ENCODE measurements at regions not wholly inside any gene's neighbourhood (a gene's known extent, or its start where the extent isn't known, plus 50 kb on each side); places are given as distances from the start of the nearest gene placed in this dataset.
A peak's percentile ranks its signal among the peaks of the same experiment; 100 is the strongest.

- Histone ChIP-seq H3K9ac (replicated peaks in 1 of 4; ENCODE audit: extremely low read depth in 1 of 4, low read depth in 3 of 4, low read length in 3 of 4) (no peak overlapping the region), H2BK15ac (ENCODE audit: low read length) (no peak overlapping the region), H3K23ac (ENCODE audit: insufficient read length) (no peak overlapping the region), H3K4ac (replicated peaks; ENCODE audit: insufficient read length, low read depth, low read length) (no peak overlapping the region), H3K36me3 (ENCODE audit: control insufficient read depth in 2 of 4, insufficient read depth in 4 of 4, low read length in 3 of 4) (no peaks in the 10 kb centered on the region), H4K20me1 (replicated peaks in 1 of 2; ENCODE audit: control insufficient read depth in 1 of 2, insufficient read depth in 2 of 2, low read length in 2 of 2) (no peaks in the 10 kb centered on the region), H3K56ac (replicated peaks; ENCODE audit: insufficient read length, low read depth, low read length) (no peak overlapping the region), H2BK12ac (ENCODE audit: low read depth, low read length) (no peak overlapping the region), H4K91ac (replicated peaks; ENCODE audit: insufficient read length, low read length) (no peak overlapping the region), H2BK20ac (ENCODE audit: low read length) (no peak overlapping the region), H3K23me2 (ENCODE audit: low read depth, low read length) (no peaks in the 10 kb centered on the region), H3K79me1 (ENCODE audit: low read depth, low read length) (no peaks in the 10 kb centered on the region), H2BK5ac (ENCODE audit: low read depth, low read length) (no peak overlapping the region), H4K5ac (ENCODE audit: insufficient read length, low read depth, low read length) (no peak overlapping the region), H3K4me2 (ENCODE audit: insufficient read depth in 1 of 2, low read depth in 2 of 2, low read length in 2 of 2) (no peak overlapping the region), H3K18ac (ENCODE audit: extremely low read depth, low read length) (no peak overlapping the region), H4K8ac (ENCODE audit: extremely low read depth, insufficient read depth, low read length) (no peak overlapping the region; the same call in 1 of the 2 replicates), H3K27me3 (replicated peaks in 1 of 4; ENCODE audit: control insufficient read depth in 3 of 4, extremely low read depth in 1 of 4, insufficient read depth in 3 of 4, low read length in 3 of 4) (no peaks in the 10 kb centered on the region), H2BK120ac (replicated peaks; ENCODE audit: low read depth, low read length) (no peak overlapping the region), H3K4me1 (replicated peaks in 1 of 4; ENCODE audit: control insufficient read depth in 3 of 4, insufficient read depth in 4 of 4, low read length in 3 of 4) (no peaks in the 10 kb centered on the region), H2AFZ (ENCODE audit: low read length) (no peak overlapping the region), H3K9me3 (ENCODE audit: insufficient read depth in 2 of 2, low read depth in 1 of 2, low read length in 1 of 2) (no peaks in the 10 kb centered on the region), H3K4me3 (ENCODE audit: extremely low read depth in 1 of 4, insufficient read depth in 2 of 4, low read depth in 3 of 4, low read length in 4 of 4) (no peak overlapping the region), H3K27ac (ENCODE audit: low read depth, low read length) (no peak overlapping the region), H3K79me2 (ENCODE audit: control insufficient read depth in 1 of 2, insufficient read depth in 2 of 2, low read length in 2 of 2) (no peaks in the 10 kb centered on the region), H2AK5ac (ENCODE audit: low read depth, low read length) (peak overlapping the region; percentile 69; the same call in 1 of the 2 replicates), H3K14ac (ENCODE audit: insufficient read length) (no peak overlapping the region)
- WGBS, 2 experiments (ENCODE audit: extremely low coverage in 1 of 2, insufficient coverage in 1 of 2, insufficient read length in 1 of 2, insufficient replicate concordance in 2 of 2, low coverage in 1 of 2, low lambda C conversion rate in 2 of 2, missing lambda C conversion rate in 1 of 2) = 95% methylated on average over 6 of the region's 6 CpGs; no CpG with 5 or more reads in 1 of the 2 experiments
- DNase-seq (ENCODE audit: low read depth in 1 of 2, low spot score in 2 of 2) = no peak
- ChIA-PET CTCF (ENCODE audit: partially characterized antibody) (no interaction called here), POLR2A (ENCODE audit: partially characterized antibody) (no interaction called here)
- FAIRE-seq = no peak
- TF ChIP-seq RNF2 (IDR thresholded peaks at IDR 0.05; ENCODE audit: borderline replicate concordance, low read depth, low read length, missing control alignments, poor library complexity, severe bottlenecking) = no peak
- TF ChIP-seq TBP (IDR thresholded peaks at IDR 0.05; ENCODE audit: low read depth, low read length) = no peak
- TF ChIP-seq SP1 (IDR thresholded peaks at IDR 0.05; ENCODE audit: low read depth, low read length) = no peak
- TF ChIP-seq POLR2AphosphoS5 (IDR thresholded peaks at IDR 0.05; ENCODE audit: low read depth, low read length) = no peak
- TF ChIP-seq CHD2 (IDR thresholded peaks at IDR 0.05; ENCODE audit: low read length) = no peak
- no peak for TF ChIP-seq SAP30 (IDR thresholded peaks at IDR 0.05; ENCODE audit: insufficient read depth, insufficient replicate concordance, low read length)
Measured at GRCh38 chr20:60815656-60816055, 436.4 kb upstream of the CDH4 start.

Measured in H1 (cell line).